Esophagus muscularis mucosa (tissue), 4 donors: ENCODE measurements at regions not wholly inside any gene's neighbourhood (a gene's known extent, or its start where the extent isn't known, plus 50 kb on each side); places are given as distances from the start of the nearest gene placed in this dataset.

Source experiments
- DNase-seq: peaks from one replicate; pipeline ENCODE4 v3.0.0-alpha.2; 2017; ENCODE audit errors: extremely low spot score
- H3K27ac ChIP-seq, 4 donors: fragments of 200-600 bp; sonication (generic); replicated peaks in 1 of 4; 1 replicate in 3 of 4; 2 replicates in 1 of 4; pipeline ENCODE4 v1.5.1; 2016 to 2019; ENCODE audit warnings: mild to moderate bottlenecking in 1 of 4
- H3K27me3 ChIP-seq, 4 donors: fragments of 200-600 bp; sonication (generic); one replicate each; pipeline versions ENCODE4 v1.5.1 to v1.6.0; 2016 to 2019
- H3K36me3 ChIP-seq, 4 donors: fragments of 200-600 bp; sonication (generic); one replicate each; pipeline ENCODE4 v1.5.1; 2016 to 2019
- H3K4me1 ChIP-seq, 4 donors: fragments of 200-600 bp; sonication (generic); one replicate each; pipeline ENCODE4 v1.5.1; 2016 to 2019
- H3K4me3 ChIP-seq, 4 donors: fragments of 200-600 bp; sonication (generic); 1 replicate in 2 of 4; 2 replicates in 2 of 4; pipeline ENCODE4 v1.5.1; 2016 to 2019; ENCODE audit warnings: mild to moderate bottlenecking in 4 of 4, moderate library complexity in 1 of 4
- H3K9me3 ChIP-seq, 4 donors: fragments of 200-600 bp; sonication (generic); 1 replicate in 3 of 4; 2 replicates in 1 of 4; pipeline ENCODE4 v1.5.1; 2016 to 2019
- CTCF ChIP-seq, 3 experiments: fragments of 200-600 bp in 2 of 3; fragments of 450-650 bp in 1 of 3; sonication (generic) in 2 of 3; IDR thresholded peaks; one replicate each; pipeline ENCODE4 v1.5.1; 2017 to 2019; ENCODE audit warnings: antibody characterized with exemption in 3 of 3, mild to moderate bottlenecking in 2 of 3, moderate library complexity in 1 of 3
- EP300 ChIP-seq: sonication (generic); formaldehyde crosslinking; IDR thresholded peaks from one replicate; pipeline ENCODE4 v1.6.1; 2017; ENCODE audit warnings: antibody characterized with exemption
- POLR2A ChIP-seq: fragments of 450-650 bp; IDR thresholded peaks from one replicate; pipeline ENCODE4 v1.6.1; 2017; ENCODE audit warnings: antibody characterized with exemption, moderate library complexity, mild to moderate bottlenecking, low read depth
- POLR2AphosphoS5 ChIP-seq, 2 donors: sonication (generic); formaldehyde crosslinking; IDR thresholded peaks; one replicate each; pipeline ENCODE4 v1.6.1; 2017; ENCODE audit warnings: antibody characterized with exemption in 2 of 2
- WGBS: methylation state at CpG from one replicate; pipeline ENCODE4 v1.1.5; 2018; 5-methylcytosine and 5-hydroxymethylcytosine counted together
- intact Hi-C: fragments of 100-400 bp; cut with DNase I; formaldehyde crosslinking; loops from one replicate; pipeline ENCODE4 v1.15.1; 2023

GRCh38 chr13:72545030-72545719, 182.3 kb downstream of the MZT1 start:
- no peak overlapping the region for H3K27ac ChIP-seq

GRCh38 chr13:72544042-72544441, 183.4 kb downstream of the MZT1 start:
- TF ChIP-seq CTCF (IDR thresholded peaks at IDR 0.05) (no peak), POLR2AphosphoS5 (IDR thresholded peaks at IDR 0.05) (no peak), EP300 (no peak), POLR2A (no peak)
- Histone ChIP-seq H3K27me3 (no peaks in the 10 kb centered on the region), H3K9me3 (no peaks in the 10 kb centered on the region), H3K4me3 (no peak overlapping the region), H3K4me1 (no peaks in the 10 kb centered on the region), H3K27ac (no peak overlapping the region), H3K36me3 (no peaks in the 10 kb centered on the region)
- WGBS, result 77% methylated on average over 2 of the region's 2 CpGs
- DNase-seq, result no peak
- intact Hi-C loops, result no loop called here

More at GRCh38 chr13:72545030-72545719, 182.3 kb downstream of the MZT1 start:
- intact Hi-C loops, result no loop called here
- 81% methylated on average over 4 of the region's 4 CpGs for WGBS
- TF ChIP-seq CTCF (IDR thresholded peaks at IDR 0.05) (no peak), POLR2AphosphoS5 (IDR thresholded peaks at IDR 0.05) (no peak), POLR2A (no peak), EP300 (no peak)
- no peak overlapping the region for H3K4me3 ChIP-seq
- H3K27me3 ChIP-seq, result no peaks in the 10 kb centered on the region
- no peak for DNase-seq
- no peaks in the 10 kb centered on the region for H3K36me3 ChIP-seq
- no peaks in the 10 kb centered on the region for H3K4me1 ChIP-seq
- H3K9me3 ChIP-seq, result no peaks in the 10 kb centered on the region

GRCh38 chr13:72542241-72542640, 185.2 kb downstream of the MZT1 start:
- WGBS, result 90% methylated on average over 3 of the region's 3 CpGs
- no peak overlapping the region for H3K27ac ChIP-seq
- no peaks in the 10 kb centered on the region for H3K36me3 ChIP-seq
- no peak for DNase-seq
- H3K4me1 ChIP-seq, result no peaks in the 10 kb centered on the region
- TF ChIP-seq POLR2A (no peak), EP300 (no peak), POLR2AphosphoS5 (IDR thresholded peaks at IDR 0.05) (no peak), CTCF (IDR thresholded peaks at IDR 0.05) (no peak)
- no peak overlapping the region for H3K4me3 ChIP-seq
- H3K9me3 ChIP-seq, result no peaks in the 10 kb centered on the region
- intact Hi-C loops, result no loop called here
- no peaks in the 10 kb centered on the region for H3K27me3 ChIP-seq

- no peak for DNase-seq
- no peaks in the 10 kb centered on the region for H3K4me1 ChIP-seq
- H3K27ac ChIP-seq, result no peak overlapping the region
- 72% methylated on average over 6 of the region's 6 CpGs for WGBS
- H3K4me3 ChIP-seq, result no peak overlapping the region
- H3K36me3 ChIP-seq, result no peaks in the 10 kb centered on the region
- TF ChIP-seq POLR2AphosphoS5 (IDR thresholded peaks at IDR 0.05) (no peak), EP300 (no peak), CTCF (IDR thresholded peaks at IDR 0.05) (no peak), POLR2A (no peak)
- no peaks in the 10 kb centered on the region for H3K27me3 ChIP-seq
- intact Hi-C loops, result no loop called here
- H3K9me3 ChIP-seq, result no peaks in the 10 kb centered on the region
These were observed 185.8 kb downstream of the MZT1 start for GRCh38 chr13:72541674-72542073.

GRCh38 chr13:72540881-72541280, 186.5 kb downstream of the MZT1 start:
- H3K4me1 ChIP-seq, result no peaks in the 10 kb centered on the region
- H3K27ac ChIP-seq, result no peak overlapping the region
- H3K36me3 ChIP-seq, result no peaks in the 10 kb centered on the region
- no peak for DNase-seq
- 89% methylated on average over 4 of the region's 4 CpGs for WGBS
- H3K4me3 ChIP-seq, result no peak overlapping the region
- H3K9me3 ChIP-seq, result no peaks in the 10 kb centered on the region
- H3K27me3 ChIP-seq, result no peaks in the 10 kb centered on the region
- TF ChIP-seq POLR2AphosphoS5 (IDR thresholded peaks at IDR 0.05) (no peak), CTCF (IDR thresholded peaks at IDR 0.05) (no peak), EP300 (no peak), POLR2A (no peak)
- intact Hi-C loops, result no loop called here
